Esophagus squamous epithelium (tissue), 4 donors: ENCODE measurements at regions not wholly inside any gene's neighbourhood (a gene's known extent, or its start where the extent isn't known, plus 50 kb on each side); places are given as distances from the start of the nearest gene placed in this dataset.

Source experiments
- POLR2A ChIP-seq, 4 donors: fragments of 450-650 bp; IDR thresholded peaks; one replicate each; pipeline ENCODE4 v1.6.1; 2017; ENCODE audit warnings: antibody characterized with exemption in 4 of 4, mild to moderate bottlenecking in 4 of 4, moderate library complexity in 3 of 4
- TF ChIP-seq, protein P1 (sequence below), 6 experiments: fragments of 450-650 bp in 4 of 6; fragments of 200-600 bp in 2 of 6; sonication (generic) in 2 of 6; IDR thresholded peaks; one replicate each; pipeline ENCODE4 v1.5.1; 2016 to 2019; ENCODE audit warnings: antibody characterized with exemption in 6 of 6, mild to moderate bottlenecking in 4 of 6, moderate library complexity in 4 of 6

DNA sequence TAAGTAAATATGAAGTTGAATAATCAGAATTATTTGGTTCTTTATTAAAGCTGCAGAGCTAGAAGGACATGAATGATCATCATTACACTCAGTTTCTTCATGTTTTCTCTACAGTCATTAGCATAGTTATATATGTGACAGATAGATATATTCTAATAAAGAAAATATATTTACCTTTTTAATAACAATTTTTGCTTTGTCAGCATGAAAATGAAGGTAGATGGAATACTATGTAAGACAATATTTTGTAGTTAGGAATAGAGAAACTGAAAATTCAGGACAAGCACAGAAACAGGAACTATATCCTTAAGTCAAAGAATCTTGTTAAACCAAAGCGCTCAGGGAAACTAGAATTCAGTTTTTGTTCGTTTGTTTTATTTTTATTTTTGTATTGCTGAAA lies 649.9 kb upstream of the NRXN1 start:
- TF ChIP-seq, protein P1, sequence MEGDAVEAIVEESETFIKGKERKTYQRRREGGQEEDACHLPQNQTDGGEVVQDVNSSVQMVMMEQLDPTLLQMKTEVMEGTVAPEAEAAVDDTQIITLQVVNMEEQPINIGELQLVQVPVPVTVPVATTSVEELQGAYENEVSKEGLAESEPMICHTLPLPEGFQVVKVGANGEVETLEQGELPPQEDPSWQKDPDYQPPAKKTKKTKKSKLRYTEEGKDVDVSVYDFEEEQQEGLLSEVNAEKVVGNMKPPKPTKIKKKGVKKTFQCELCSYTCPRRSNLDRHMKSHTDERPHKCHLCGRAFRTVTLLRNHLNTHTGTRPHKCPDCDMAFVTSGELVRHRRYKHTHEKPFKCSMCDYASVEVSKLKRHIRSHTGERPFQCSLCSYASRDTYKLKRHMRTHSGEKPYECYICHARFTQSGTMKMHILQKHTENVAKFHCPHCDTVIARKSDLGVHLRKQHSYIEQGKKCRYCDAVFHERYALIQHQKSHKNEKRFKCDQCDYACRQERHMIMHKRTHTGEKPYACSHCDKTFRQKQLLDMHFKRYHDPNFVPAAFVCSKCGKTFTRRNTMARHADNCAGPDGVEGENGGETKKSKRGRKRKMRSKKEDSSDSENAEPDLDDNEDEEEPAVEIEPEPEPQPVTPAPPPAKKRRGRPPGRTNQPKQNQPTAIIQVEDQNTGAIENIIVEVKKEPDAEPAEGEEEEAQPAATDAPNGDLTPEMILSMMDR (IDR thresholded peaks at IDR 0.05), result no peak
- TF ChIP-seq POLR2A (IDR thresholded peaks at IDR 0.05), result no peak
